GM12872 (cell line): ENCODE measurements at regions not wholly inside any gene's neighbourhood (a gene's known extent, or its start where the extent isn't known, plus 50 kb on each side); places are given as distances from the start of the nearest gene placed in this dataset.

Source experiments
- CTCF ChIP-seq: IDR thresholded peaks from 3 replicates; pipeline ENCODE4 v1.5.1; 2011; ENCODE audit warnings: low read depth, mild to moderate bottlenecking, low read length, moderate library complexity; ENCODE audit not compliant: insufficient read depth

- TF ChIP-seq CTCF, result no peak
These were observed 608.5 kb downstream of the PDHA2 start for GRCh38 chr4:96448315-96448872.

GRCh38 chr4:96455045-96455720 lies 615.3 kb downstream of the PDHA2 start:
- no peak for TF ChIP-seq CTCF

- TF ChIP-seq CTCF, result no peak
These were observed 619.2 kb downstream of the PDHA2 start for GRCh38 chr4:96459105-96459504.

GRCh38 chr4:96465834-96466233 lies 625.9 kb downstream of the PDHA2 start:
- TF ChIP-seq CTCF, result no peak

GRCh38 chr4:96471956-96472867 lies 632.3 kb downstream of the PDHA2 start:
- no peak for TF ChIP-seq CTCF

GRCh38 chr4:96473246-96473645 lies 633.4 kb downstream of the PDHA2 start:
- no peak for TF ChIP-seq CTCF

- no peak for TF ChIP-seq CTCF
These were observed 643.6 kb downstream of the PDHA2 start for GRCh38 chr4:96483308-96484030.
